GM12873 (cell line): ENCODE measurements at regions not wholly inside any gene's neighbourhood (a gene's known extent, or its start where the extent isn't known, plus 50 kb on each side); places are given as distances from the start of the nearest gene placed in this dataset.

Source experiments
- CTCF ChIP-seq: IDR thresholded peaks from 2 replicates; pipeline ENCODE4 v1.5.1; 2012; ENCODE audit warnings: low read depth, mild to moderate bottlenecking, moderate library complexity, low read length, control low read depth; ENCODE audit not compliant: insufficient read depth; ENCODE audit errors: missing control alignments

GRCh38 chr3:34140616-34141015, 342.2 kb downstream of the PDCD6IP start:
- TF ChIP-seq CTCF = no peak

- no peak for TF ChIP-seq CTCF
These were observed 343.5 kb downstream of the PDCD6IP start for GRCh38 chr3:34141841-34142337.

- TF ChIP-seq CTCF = no peak
These were observed 347.4 kb downstream of the PDCD6IP start for GRCh38 chr3:34145796-34146195.

GRCh38 chr3:34146596-34146995, 348.2 kb downstream of the PDCD6IP start:
- no peak for TF ChIP-seq CTCF

GRCh38 chr3:34150992-34151391, 352.6 kb downstream of the PDCD6IP start:
- TF ChIP-seq CTCF = no peak

GRCh38 chr3:34152656-34153055, 354.2 kb downstream of the PDCD6IP start:
- TF ChIP-seq CTCF = no peak

GRCh38 chr3:34155108-34155507, 356.7 kb downstream of the PDCD6IP start:
- no peak for TF ChIP-seq CTCF
